ENCODE measurements at regions not wholly inside any gene's neighbourhood (a gene's known extent, or its start where the extent isn't known, plus 50 kb on each side); places are given as distances from the start of the nearest gene placed in this dataset.

DNA sequence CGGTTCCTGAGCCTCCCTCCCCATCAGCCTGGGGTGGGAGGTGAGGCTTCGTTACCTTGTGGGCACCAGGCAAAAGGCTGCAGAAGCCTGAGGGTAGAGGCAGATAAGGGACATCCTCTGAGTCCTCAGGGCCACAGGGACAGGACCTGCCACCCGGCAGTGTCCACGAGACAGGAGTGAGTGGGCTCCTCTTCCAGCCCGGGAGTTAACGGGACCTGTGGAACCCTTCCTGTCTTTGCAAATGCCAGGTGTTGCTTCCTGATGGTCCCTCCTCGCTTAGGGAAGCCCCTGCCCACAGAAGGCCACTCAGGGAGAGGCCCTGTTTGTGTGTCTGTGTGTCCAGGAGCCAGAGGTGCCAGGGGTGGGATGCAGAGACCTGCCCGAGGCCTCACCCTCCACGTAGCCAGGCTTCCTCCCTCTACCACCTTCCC, 111.1 kb upstream of the ALDH1A3 start:
- TF ChIP-seq POLR2A (IDR thresholded peaks at IDR 0.05): no peak
- TF ChIP-seq, protein P1, sequence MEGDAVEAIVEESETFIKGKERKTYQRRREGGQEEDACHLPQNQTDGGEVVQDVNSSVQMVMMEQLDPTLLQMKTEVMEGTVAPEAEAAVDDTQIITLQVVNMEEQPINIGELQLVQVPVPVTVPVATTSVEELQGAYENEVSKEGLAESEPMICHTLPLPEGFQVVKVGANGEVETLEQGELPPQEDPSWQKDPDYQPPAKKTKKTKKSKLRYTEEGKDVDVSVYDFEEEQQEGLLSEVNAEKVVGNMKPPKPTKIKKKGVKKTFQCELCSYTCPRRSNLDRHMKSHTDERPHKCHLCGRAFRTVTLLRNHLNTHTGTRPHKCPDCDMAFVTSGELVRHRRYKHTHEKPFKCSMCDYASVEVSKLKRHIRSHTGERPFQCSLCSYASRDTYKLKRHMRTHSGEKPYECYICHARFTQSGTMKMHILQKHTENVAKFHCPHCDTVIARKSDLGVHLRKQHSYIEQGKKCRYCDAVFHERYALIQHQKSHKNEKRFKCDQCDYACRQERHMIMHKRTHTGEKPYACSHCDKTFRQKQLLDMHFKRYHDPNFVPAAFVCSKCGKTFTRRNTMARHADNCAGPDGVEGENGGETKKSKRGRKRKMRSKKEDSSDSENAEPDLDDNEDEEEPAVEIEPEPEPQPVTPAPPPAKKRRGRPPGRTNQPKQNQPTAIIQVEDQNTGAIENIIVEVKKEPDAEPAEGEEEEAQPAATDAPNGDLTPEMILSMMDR (IDR thresholded peaks at IDR 0.05): no peak

Data from thyroid gland (tissue), 4 donors.